HG03378 (cell line): ENCODE measurements at regions not wholly inside any gene's neighbourhood (a gene's known extent, or its start where the extent isn't known, plus 50 kb on each side); places are given as distances from the start of the nearest gene placed in this dataset.

Experiments used
- ATAC-seq: cut with Tn5 transposase; IDR thresholded peaks from one replicate; pipeline ENCODE4 v1.9.1; 2021; ENCODE audit warnings: mild to moderate bottlenecking, moderate library complexity; ENCODE audit not compliant: unreplicated experiment

DNA sequence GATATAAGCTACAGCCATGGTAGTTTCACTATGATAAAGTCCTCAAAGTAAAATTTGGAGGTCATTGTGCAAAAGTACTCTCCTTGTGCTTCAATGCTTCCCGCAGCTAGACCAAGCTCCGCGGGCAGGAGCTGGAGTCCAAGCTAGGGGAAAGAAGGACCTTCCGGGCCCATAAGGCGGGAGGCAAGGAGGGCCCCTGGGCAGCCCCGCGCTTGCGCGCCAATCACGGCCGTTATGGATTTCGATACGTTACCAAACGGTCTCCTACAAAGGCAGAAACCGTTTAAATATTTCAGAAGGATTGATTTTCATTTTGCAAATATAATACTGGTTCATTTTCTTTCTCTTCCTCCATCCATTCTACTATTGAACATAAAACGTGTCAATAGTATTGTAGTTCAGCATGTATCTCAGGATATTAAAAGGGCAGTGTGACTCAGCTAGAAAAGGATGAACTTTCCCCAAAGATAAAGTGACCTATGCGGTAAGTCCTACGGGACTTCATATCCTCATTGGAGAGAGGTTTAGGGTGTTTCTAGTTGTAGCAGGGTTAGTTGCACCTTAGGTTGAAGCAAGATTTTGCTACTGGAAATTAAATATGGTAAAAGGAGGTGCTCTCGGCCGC, 128.0 kb downstream of the KIF20B start:
- ATAC-seq, result no peak

DNA sequence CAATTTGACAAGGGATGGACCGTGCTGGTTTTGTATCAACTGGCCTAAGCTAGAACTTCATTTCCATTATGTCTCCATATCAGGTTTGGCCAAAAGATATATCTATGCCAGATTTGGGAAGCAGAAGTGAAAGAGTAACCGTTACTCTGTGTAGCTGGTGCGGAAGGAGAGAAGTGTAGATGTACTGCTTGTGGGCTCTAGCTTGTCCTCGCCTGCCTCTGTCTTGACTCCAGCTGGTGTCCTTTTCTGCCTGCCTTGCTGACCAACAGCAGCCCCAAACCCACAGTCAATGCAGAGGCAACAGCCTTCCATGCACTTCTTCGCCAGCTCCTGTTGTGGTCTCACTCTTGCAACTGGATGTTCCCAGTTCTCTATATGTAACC, 128.5 kb downstream of the KIF20B start:
- no peak for ATAC-seq

DNA sequence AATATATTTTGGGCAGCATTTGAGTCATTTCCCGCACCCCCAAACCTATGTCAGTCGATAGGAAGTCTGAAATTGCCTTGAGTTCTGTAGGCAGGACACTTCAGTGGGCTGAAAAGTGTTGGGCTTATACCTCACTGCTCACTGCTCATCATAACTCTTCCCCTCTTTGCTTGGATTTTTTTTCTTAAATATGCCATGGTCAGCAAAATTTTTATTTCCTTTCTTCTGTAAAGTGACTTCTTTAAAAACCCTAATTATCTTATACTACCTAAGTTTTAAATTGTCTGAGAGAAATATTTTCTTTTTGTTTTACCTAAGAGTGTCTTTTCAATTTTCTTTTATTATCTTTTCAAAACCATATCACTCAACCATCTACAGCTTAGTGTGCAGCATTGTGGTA, 129.2 kb downstream of the KIF20B start:
- ATAC-seq, result no peak

DNA sequence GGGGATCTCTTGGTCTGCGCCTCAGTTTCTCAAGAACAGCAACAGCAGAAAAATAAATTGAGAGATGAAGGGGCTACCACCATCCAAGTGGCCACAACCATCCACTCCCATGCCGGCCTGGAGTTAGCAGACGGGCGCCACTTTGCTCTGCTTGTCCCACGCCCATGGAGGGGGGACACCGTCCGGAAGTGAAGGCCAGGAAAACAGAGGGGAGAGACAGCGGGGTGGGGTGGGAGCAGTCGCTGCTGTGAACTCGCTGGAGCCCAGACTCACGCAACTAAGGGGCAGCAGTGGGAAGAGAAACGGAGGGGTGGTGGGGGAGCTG, 135.4 kb downstream of the KIF20B start:
- no peak for ATAC-seq

DNA sequence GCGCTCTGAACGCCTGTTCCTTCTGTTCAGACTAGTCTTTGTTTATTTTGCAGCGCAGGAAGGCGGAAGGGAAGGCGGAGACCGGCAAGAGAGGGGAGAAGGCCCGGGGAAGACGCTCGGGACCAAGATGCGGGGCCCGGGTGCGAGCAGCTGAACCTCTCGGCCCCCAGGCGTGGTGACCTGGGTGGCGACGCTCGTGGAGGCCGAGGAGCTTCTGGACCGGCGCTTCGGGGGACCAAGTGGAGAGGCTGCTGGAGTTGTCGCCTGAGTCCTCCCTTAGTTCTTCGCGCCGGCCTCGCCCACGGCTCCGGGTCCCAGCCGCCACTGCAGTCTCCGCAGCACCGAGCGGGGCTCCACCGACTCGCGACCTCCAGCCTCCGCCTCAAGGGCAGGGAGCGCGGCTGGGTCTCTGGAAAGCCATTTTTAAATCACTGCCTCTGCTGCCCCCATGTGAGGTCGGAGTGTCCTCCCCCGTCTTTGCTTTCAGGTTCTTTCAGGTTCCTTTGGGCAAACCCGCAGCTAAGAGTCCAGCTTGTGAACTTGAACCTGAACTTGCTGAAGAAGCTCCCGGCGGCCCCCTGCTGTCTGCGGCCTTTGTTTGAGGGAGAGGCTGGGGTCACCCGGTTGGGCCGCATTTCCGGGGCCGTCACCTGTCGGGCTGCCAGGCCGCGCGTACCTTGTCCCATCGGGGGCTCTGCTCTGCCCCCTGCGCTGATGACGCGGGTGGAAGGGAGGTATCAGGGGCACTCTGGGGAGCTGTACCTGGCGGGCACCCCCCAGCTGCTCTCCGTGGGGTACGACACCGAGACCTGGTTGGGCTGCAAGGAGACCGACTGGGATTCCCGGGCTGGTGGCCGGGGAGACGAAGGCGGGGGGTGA, 136.0 kb downstream of the KIF20B start:
- ATAC-seq, result no peak

DNA sequence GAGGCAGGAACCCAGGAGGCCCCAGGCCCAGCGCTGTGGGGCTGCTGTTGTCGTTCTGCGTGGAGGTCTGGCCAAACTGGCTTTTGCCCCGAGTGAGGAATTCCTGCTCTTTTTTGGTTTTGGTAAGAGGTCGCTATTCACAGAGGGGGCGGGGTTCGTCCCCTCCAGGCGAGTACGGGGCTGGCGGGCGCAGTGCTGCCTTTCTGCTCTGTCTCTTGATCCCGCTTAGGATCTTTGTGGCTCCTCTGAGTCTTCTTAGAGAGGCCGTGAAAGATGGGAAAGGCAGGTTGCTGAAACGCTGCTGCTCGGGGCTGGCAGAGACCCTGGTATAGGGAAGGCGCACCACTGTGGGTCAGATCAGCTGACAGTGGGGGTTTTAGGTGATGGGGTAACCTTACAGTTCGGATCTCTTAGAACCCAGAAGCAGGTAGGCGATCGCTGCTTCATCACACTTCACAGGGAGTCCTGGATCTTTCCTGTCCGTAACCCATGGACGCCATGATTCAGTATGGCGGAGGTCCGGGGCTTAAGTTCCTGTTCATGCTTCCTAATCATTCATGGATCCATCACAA, 136.7 kb downstream of the KIF20B start:
- ATAC-seq, result no peak

DNA sequence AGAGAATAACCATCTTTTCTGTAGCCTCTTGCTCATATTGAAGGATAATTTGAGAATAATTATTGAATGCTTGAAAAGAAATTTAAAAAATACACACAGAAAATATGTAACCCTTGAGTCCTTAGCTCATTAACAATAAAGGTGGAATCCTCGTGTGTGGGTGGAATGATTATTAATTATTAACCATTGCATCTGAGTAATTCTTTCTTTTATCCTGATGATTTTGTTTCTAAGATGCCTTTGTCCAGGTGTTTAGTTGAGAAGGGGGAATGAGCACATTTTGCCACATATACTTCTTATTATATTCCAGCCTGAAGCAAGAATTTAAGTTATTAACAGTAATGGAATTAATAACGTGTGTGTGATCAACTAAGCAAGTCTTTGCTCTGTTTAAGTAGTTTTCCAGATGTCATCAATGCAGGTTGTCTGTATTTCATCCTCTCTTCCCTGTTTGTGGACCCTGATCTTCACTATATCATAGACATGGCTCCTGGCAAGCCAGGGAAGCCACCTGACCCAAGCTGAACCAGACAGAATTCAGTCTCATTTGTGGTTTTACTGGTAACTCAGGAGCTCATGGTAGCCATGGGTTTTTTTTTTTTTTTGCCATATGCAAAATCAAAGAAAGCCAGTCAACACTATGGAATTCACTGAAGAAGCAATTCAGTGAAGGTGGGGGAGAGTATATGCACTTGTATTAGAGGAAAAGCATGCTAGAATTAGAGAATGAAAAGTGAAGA, 144.3 kb downstream of the KIF20B start:
- no peak for ATAC-seq

DNA sequence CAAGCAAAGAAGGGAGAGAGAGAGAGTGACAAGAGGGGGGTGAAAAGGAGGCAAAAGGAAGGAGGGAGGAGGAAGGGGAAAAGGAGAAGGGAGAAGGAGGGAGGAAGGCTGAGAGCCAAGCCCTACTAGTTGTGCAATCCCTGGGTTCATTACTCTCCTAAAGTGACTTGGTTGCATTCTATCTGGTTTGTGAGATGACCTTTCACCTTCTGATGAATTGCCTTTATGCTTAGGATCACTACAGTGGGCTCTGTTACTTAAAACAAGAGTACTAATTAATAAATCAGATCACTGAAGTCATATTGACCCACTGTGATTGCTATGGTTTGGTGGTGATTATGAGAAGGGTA, 144.9 kb downstream of the KIF20B start:
- no peak for ATAC-seq

DNA sequence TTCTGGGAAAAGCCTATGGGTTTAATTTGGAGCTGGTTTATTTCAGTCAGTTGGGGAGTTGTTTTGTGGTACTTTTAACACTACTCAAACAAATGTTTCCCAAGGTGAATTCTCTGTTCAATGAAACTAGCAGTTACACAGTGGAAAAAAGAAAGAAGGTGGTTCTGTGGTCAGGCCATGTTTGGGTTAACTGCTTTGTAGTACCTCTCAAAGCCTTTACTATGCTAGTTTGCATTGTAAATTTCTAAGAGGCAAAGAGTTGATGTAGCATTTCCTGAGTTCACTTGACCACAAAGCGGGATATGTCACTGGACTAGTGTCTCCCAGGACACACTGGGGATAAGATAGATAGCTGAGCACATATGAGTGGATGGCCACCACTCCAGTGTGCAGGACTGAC, 145.4 kb downstream of the KIF20B start:
- ATAC-seq, result no peak

DNA sequence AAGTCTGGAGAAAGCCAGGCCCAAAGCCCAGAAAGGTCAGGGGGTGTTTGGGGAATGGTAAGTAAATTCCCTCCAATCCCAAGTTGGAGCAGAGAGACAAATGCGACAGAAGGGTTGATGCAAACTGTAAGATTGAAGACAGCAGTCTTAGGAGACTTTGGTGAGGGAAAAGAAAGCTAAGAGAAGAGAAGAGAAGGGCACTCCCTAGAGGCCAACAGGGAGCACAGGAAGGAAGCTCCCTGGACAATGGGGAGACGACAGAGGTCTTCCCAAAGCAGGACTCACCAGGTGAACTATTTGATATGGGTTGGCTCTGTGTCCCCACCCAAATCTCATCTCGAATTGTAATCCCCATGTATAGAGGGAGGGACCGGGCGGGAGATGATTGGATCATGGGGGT, 151.5 kb downstream of the KIF20B start:
- ATAC-seq, result no peak

DNA sequence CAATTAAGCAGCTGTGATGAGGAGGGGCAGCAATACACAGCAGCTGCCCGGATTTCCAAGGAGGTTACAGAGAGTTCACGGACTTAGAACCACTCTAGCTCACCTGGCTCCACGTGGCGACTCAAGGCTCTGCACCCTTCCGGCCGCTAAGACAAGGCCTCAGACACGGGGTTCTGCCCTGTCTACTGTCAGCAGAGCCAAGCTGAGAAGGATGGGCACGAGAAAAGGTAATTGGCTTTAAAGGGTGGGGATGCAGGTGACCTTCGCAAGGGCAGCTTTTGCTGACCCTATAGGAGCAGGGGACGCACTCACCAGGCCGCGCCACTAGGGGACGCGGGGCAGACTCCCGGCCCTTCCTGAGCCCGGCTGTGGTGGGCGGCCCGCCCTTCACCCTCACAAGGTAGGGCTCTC, 152.4 kb downstream of the KIF20B start:
- ATAC-seq, result no peak

DNA sequence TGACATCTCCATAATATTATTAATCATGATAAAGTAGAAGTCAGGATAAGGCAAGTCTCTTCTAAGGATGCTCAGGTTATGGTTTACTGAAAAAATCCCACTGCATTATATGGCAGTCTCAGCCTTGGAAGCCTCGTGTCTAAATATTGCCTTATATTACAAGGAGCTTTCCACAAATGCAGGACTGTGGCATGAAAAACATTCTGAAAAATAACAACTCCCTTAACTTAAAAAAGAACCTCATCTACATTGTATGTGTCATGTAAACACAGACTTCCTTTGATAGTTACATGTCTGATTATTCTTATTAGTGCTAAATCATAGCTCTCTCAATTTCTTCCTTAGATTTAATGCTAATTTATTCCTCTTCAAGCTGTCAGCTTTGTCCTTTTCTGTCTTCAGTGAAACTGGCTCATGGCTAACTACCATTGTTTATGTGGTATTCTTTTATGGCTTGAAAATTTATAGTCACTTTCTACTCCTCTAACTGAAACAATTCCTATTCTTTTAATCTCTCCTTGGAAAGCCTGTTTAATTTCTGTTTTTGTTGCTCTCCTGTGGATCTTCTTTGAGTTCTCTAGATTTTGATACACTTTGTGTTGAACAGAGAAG, 156.1 kb downstream of the KIF20B start:
- no peak for ATAC-seq

DNA sequence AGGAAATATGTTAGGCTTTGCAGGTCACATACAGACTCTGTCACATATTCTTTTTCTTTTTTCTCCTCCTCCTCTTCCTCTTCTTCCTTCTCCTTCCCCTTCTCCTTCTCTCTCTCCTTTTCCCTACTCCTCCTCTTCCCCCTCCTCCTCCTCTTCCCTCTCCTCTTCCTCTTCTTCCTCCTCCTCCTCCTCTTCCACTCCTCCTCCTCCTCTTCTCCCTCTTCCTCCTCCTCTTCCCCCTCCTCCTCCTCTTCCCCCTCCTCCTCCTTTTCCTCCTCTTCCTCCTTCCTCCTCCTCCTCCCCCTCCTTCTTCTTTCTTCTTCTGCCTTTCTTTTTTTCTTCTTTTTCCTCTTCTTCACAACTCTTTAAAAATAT, 159.8 kb downstream of the KIF20B start:
- ATAC-seq, result no peak

DNA sequence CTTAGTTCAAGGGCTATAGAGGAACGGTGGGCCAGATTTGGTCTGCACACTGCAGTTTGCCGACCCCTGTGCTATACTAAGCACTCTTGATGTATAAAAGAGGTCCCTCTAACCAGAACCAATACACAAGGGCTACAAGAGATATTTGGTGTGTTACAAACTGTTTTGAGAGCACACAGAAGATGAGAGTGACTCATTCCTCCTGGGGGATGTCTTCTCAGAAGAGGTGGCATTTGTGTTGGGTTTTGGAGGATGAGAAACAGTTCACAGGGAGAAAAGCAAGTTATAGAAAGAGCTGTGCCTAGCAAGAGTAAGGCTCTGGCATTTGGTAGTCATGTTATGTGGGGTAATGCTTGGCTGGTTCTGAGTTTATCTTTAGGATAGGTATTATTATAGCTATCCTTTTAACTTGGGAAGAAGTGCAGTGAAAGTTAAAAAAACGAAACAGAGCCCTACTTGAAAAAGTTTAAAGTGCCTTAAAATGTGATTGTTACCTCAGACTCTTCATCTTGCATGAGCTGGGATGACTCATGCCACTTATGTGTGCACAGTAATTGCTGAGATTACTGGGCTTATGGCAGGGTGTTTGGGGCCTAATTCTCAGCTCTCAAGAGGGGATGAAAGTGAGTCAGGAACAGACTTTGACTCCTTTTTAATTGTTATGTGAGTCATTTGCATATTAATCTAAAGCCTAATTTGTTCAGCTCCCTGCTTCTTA, 160.4 kb downstream of the KIF20B start:
- ATAC-seq, result peak; percentile 46

DNA sequence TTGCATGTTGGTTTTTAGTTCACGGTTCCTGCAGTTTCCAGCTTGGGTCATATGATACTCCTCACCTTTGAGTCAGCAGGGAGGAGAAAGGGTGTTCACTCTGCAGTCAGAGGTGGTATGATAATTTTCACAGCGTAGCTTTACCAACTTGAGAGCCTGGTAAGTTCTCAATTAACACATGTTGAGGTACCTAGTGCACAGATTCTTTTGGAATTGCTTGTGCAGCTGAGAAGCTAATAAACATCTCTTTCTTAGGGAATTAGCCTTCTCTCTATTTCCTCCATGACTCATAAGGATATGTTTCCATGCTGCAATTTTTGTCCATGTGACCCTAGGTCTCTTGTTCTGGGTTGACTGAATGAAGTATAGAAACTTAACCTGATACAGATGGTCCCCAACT, 166.6 kb downstream of the KIF20B start:
- ATAC-seq, result no peak

DNA sequence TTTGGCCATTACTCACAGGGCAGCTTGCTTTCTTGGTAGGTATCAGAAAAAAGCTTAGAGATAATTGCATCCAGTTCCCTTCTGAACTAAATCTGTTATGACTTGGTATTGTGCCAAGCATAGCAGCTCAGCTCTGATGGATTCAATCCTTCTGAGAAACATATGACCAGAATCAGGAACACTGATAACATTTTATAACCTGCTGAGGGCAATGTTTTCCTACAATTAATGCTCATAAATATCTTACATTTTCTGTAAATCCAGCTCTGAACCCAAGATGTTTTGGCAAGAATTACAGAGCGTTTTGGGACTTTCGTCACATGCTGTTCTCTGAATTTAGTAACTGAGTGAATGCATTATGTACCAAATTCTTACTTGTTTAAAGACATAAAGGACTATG, 167.8 kb downstream of the KIF20B start:
- no peak for ATAC-seq

DNA sequence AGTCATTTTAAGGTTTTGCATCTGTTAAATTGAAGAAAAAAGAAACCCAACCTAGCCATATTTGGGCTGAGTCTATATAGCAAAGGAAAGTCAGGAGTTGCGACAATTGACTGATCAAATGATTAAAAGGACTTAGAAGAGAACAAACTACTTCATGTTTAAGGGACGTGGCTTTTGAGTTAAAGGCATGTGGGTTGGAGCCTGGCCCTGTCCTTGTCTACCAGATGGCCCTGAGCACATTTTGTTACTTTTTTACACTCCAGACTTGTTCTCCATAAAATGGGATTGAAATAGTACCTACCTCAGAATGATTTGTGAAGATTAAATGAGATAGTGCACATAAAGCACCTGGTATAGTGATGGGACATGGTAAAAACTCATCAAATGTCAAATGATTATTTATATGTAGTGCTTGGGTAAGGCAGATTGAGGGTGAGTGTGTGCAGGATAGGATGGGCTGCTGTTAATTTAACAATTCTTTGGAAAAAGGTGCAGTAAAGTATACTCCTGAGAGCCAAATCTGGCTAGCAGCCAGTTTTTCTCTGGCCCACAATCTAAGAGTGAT, 168.3 kb downstream of the KIF20B start:
- no peak for ATAC-seq

DNA sequence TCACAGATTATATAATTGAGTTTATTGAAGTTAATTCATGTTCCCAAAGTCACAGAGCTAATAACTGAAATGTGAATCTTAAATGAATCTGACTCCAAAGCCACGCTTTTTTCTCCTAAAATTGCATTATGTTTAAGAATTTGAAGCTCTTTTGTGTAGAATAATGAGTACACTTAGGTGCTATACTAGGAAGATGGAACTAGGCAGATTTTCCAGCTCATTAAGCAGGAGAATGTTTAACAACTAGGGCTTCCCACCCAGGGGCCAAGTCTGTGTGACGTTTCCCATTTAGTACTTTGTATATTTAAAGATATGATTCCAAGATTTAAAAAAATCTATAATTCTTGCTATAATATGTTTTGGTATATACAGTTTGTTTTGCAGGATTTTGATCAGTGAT, 169.5 kb downstream of the KIF20B start:
- no peak for ATAC-seq

DNA sequence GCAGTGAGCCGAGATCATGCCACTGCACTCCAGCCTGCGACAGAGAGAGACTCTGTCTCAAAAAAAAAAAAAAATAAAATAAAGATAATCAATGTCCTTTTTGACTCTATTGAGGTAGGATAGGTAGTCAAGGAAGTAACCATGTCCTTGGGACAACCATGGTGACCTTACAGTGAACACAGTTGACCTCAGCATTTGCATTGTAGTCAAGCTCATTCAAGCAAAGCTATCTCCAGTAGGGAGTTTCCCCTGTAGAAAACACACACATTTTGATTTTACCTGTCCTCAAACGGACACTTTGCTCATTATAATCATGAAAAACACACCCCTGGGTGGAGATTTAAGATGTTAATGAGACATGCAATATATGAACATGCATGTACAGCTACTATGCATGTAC, 171.7 kb downstream of the KIF20B start:
- ATAC-seq, result peak; percentile 96

DNA sequence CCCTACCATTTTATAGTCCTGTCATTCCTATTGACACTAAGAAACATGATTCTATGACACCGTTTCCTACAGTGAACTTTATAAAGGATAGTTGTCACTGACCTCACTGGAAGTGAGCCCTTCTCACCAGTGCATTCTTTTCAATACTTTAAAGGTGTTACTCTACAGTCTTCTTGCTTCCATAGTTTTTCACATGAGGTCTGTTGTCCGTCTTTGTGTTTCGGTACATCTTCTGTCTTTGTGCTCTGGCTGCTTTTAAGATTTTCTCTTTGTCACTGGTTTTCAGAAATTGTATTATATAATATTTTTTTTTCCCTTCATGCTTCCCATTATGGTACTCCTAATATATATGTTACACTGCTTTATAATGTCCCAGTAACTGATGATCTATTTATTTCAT, 174.2 kb downstream of the KIF20B start:
- no peak for ATAC-seq

DNA sequence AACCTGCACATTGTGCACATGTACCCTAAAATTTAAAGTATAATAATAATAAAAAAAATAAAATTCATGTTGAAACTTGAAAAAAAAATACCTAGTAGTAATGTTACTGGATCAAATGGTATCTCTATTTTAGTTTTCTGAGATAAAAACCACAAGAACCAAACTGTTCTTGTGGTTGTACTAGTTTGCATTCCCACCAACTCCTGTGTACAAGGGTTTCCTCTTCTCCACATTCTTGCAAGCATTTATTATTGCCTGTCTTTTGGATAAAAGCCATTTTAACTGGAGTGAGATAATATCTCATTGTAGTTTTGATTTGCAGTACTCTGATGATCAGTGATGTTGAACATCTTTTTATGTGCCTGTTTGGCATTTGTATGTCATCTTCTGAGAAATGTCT, 177.7 kb downstream of the KIF20B start:
- ATAC-seq, result no peak
